Endothelial cell of umbilical vein (primary cell): ENCODE measurements at regions not wholly inside any gene's neighbourhood (a gene's known extent, or its start where the extent isn't known, plus 50 kb on each side); places are given as distances from the start of the nearest gene placed in this dataset.

Source experiments
- BruUV-seq: library from RNA; stranded (reverse); fragments of 400-500 nt; replicated peaks from 2 replicates; lab custom pipeline; 2021; lab: Mats Ljungman, UMichigan
- CTCF ChIA-PET: fragments of 300-600, 350-600 bp; sonication (Branson Sonifier 250); formaldehyde crosslinking; loops from one replicate; lab custom pipeline; 2021; ENCODE audit warnings: antibody characterized with exemption, inconsistent platforms; lab: Charles Lee
- POLR2A ChIA-PET: fragments of 300-600, 350-600 bp; sonication (Branson Sonifier 250); formaldehyde crosslinking; loops from one replicate; lab custom pipeline; 2021; ENCODE audit warnings: antibody characterized with exemption, inconsistent platforms; lab: Charles Lee
- DNase-seq: peaks from one replicate; pipeline ENCODE4 v3.0.0-alpha.2; 2011; ENCODE audit warnings: low read depth, low spot score
- FAIRE-seq: peaks from 2 replicates; lab custom pipeline; 2011; peaks lifted over from hg19 to GRCh38; lab: Jason Lieb, UNC
- H2AFZ ChIP-seq: 2 replicates; pipeline ENCODE4 v1.6.0; 2012; ENCODE audit warnings: low read depth, low read length, control low read depth, inconsistent platforms
- H3K27ac ChIP-seq: 2 replicates; pipeline ENCODE4 v1.5.1; 2011; ENCODE audit warnings: low read depth, mild to moderate bottlenecking, control low read depth, low read length, moderate library complexity; ENCODE audit not compliant: insufficient read depth
- H3K27me3 ChIP-seq, 2 experiments: 2 replicates each; pipeline versions ENCODE4 v1.6.0 to v1.6.1; 2011; ENCODE audit warnings: low read length in 2 of 2, mixed read lengths in 1 of 2; ENCODE audit not compliant: control insufficient read depth in 2 of 2, insufficient read depth in 2 of 2
- H3K36me3 ChIP-seq, 2 experiments: 2 replicates in 1 of 2; 3 replicates in 1 of 2; pipeline ENCODE4 v1.5.1; 2011; ENCODE audit warnings: low read length in 2 of 2, mild to moderate bottlenecking in 1 of 2, moderate library complexity in 1 of 2; ENCODE audit not compliant: control insufficient read depth in 2 of 2, insufficient read depth in 2 of 2; ENCODE audit errors: extremely low read depth in 1 of 2
- H3K4me1 ChIP-seq: 3 replicates; pipeline ENCODE4 v1.5.1; 2011; ENCODE audit warnings: mild to moderate bottlenecking, low read length; ENCODE audit not compliant: control insufficient read depth, insufficient read depth; ENCODE audit errors: extremely low read depth
- H3K4me2 ChIP-seq: 2 replicates; pipeline ENCODE4 v1.6.1; 2011; ENCODE audit warnings: low read length, control low read depth, mixed read lengths; ENCODE audit not compliant: insufficient read depth
- H3K4me3 ChIP-seq, 3 experiments: fragments of 200-600 bp in 1 of 3; sonication (generic), shearing (Covaris generic) in 1 of 3; replicated peaks in 1 of 3; 2 replicates each; pipeline ENCODE4 v1.5.1; 2011 to 2016; ENCODE audit warnings: control low read depth in 3 of 3, low read length in 3 of 3, mild to moderate bottlenecking in 2 of 3, inconsistent platforms in 1 of 3, low read depth in 1 of 3, moderate library complexity in 1 of 3; ENCODE audit not compliant: insufficient read depth in 1 of 3
- H3K79me2 ChIP-seq: 2 replicates; pipeline ENCODE4 v1.6.0; 2012; ENCODE audit warnings: low read length, inconsistent platforms; ENCODE audit not compliant: control insufficient read depth, insufficient read depth
- H3K9ac ChIP-seq: replicated peaks from 2 replicates; pipeline ENCODE3; 2011; ENCODE audit warnings: low read length, control low read depth; ENCODE audit not compliant: insufficient read depth; ENCODE audit errors: extremely low read depth
- H3K9me1 ChIP-seq: replicated peaks from 3 replicates; pipeline ENCODE4 v1.6.0; 2011; ENCODE audit warnings: mild to moderate bottlenecking, low read length; ENCODE audit not compliant: control insufficient read depth, insufficient read depth; ENCODE audit errors: extremely low read depth
- H3K9me3 ChIP-seq: replicated peaks from 2 replicates; pipeline ENCODE4 v1.5.1; 2012; ENCODE audit warnings: low read length, inconsistent platforms; ENCODE audit not compliant: control insufficient read depth, insufficient read depth
- H4K20me1 ChIP-seq: replicated peaks from 2 replicates; pipeline ENCODE3; 2011; ENCODE audit warnings: mild to moderate bottlenecking, low read length; ENCODE audit not compliant: control insufficient read depth, insufficient read depth; ENCODE audit errors: extremely low read depth
- CTCF ChIP-seq, 2 donors: IDR thresholded peaks; 1 replicate in 1 of 2; 2 replicates in 1 of 2; pipeline ENCODE4 v1.5.1; 2011; ENCODE audit warnings: low read length in 2 of 2, mild to moderate bottlenecking in 2 of 2, moderate library complexity in 2 of 2, control low read depth in 1 of 2, inconsistent platforms in 1 of 2, low read depth in 1 of 2; ENCODE audit not compliant: insufficient read depth in 1 of 2; ENCODE audit errors: extremely low read depth in 1 of 2
- EZH2 ChIP-seq: IDR thresholded peaks from 2 replicates; pipeline ENCODE4 v1.6.1; 2012; ENCODE audit warnings: borderline replicate concordance, low read depth, mild to moderate bottlenecking, moderate library complexity, low read length, inconsistent platforms; ENCODE audit not compliant: severe bottlenecking
- FOS ChIP-seq: IDR thresholded peaks from 2 replicates; pipeline ENCODE4 v1.6.1; 2011; ENCODE audit warnings: mild to moderate bottlenecking, low read length, moderate library complexity, borderline replicate concordance; ENCODE audit not compliant: insufficient read depth
- GATA2 ChIP-seq: IDR thresholded peaks from 2 replicates; pipeline ENCODE4 v1.7.0; 2011; ENCODE audit warnings: low read depth, mild to moderate bottlenecking, moderate library complexity, mixed read lengths, low read length; ENCODE audit not compliant: insufficient read length, insufficient read depth
- JUN ChIP-seq: IDR thresholded peaks from 2 replicates; pipeline ENCODE4 v1.6.1; 2011; ENCODE audit warnings: borderline replicate concordance, low read depth; ENCODE audit not compliant: insufficient read length, insufficient read depth
- MAX ChIP-seq: IDR thresholded peaks from 2 replicates; pipeline ENCODE4 v1.6.1; 2011; ENCODE audit not compliant: insufficient read depth, insufficient read length
- MYC ChIP-seq: IDR thresholded peaks from one replicate; pipeline ENCODE4 v1.6.1; 2011; ENCODE audit warnings: mild to moderate bottlenecking, low read depth, low read length
- POLR2A ChIP-seq: IDR thresholded peaks from 2 replicates; pipeline ENCODE4 v1.6.1; 2012; ENCODE audit warnings: low read depth, mild to moderate bottlenecking, control low read depth, low read length
- POLR2AphosphoS5 ChIP-seq: IDR thresholded peaks from 2 replicates; pipeline ENCODE4 v1.6.1; 2012; ENCODE audit warnings: low read depth, mild to moderate bottlenecking, control low read depth, low read length, moderate library complexity; ENCODE audit not compliant: insufficient read depth
- dilution Hi-C: fragments of 300-500 bp; cut with MboI; formaldehyde crosslinking; loops from one replicate; pipeline ENCODE4 v1.15.0; 2019; ENCODE audit warnings: low sequenced_read_pairs; ENCODE audit not compliant: extremely low pct_ligation_motif_present
- intact Hi-C: fragments of 100-400 bp; cut with micrococcal nuclease; formaldehyde crosslinking; loops from one replicate; pipeline ENCODE4 v1.10.0; 2022

GRCh38 chr3:166473501-166473900 is 636.3 kb upstream of the BCHE start:
- no peaks in the 10 kb centered on the region for H4K20me1 ChIP-seq
- no peaks in the 10 kb centered on the region for H3K9me3 ChIP-seq
- FAIRE-seq (no peak), DNase-seq (no peak)
- H3K4me2 ChIP-seq, result no peak overlapping the region
- dilution Hi-C loops, result no loop called here
- ChIA-PET CTCF (no interaction called here), POLR2A (no interaction called here)
- H3K27ac ChIP-seq, result no peak overlapping the region
- no peaks in the 10 kb centered on the region for H3K79me2 ChIP-seq
- BruUV-seq, result no TSS peak
- intact Hi-C loops, result no loop called here
- no peak overlapping the region for H3K9ac ChIP-seq
- H3K4me3 ChIP-seq, result no peak overlapping the region
- H2AFZ ChIP-seq, result no peak overlapping the region
- H3K27me3 ChIP-seq, result no peaks in the 10 kb centered on the region
- TF ChIP-seq EZH2 (no peak), POLR2AphosphoS5 (no peak), CTCF (IDR thresholded peaks at IDR 0.05; ENCODE audit: extremely low read depth in 1 of 2, insufficient read depth in 1 of 2, low read depth in 1 of 2, low read length in 2 of 2) (no peak), POLR2A (no peak), MYC (no peak), MAX (no peak), JUN (no peak), FOS (no peak), GATA2 (no peak)
- H3K4me1 ChIP-seq, result no peaks in the 10 kb centered on the region
- no peaks in the 10 kb centered on the region for H3K9me1 ChIP-seq
- no peaks in the 10 kb centered on the region for H3K36me3 ChIP-seq
